ENCODE measurements at regions not wholly inside any gene's neighbourhood (a gene's known extent, or its start where the extent isn't known, plus 50 kb on each side); places are given as distances from the start of the nearest gene placed in this dataset.

GRCh38 chr2:134073023-134073422 lies 180.8 kb upstream of the MGAT5 start:
- H3K27me3 Mint-ChIP-seq (ENCODE audit: insufficient read depth) = peaks cover 16% of the 10 kb centered on the region
- no peak for TF ChIP-seq CTCF (IDR thresholded peaks at IDR 0.05)
- peaks cover 45% of the 10 kb centered on the region for H3K4me1 Mint-ChIP-seq (ENCODE audit: low read depth)
- H3K36me3 Mint-ChIP-seq (ENCODE audit: low read depth) = peaks cover 4% of the 10 kb centered on the region; the same call in 1 of the 2 replicates
- H3K4me3 Mint-ChIP-seq = no peak overlapping the region
- peaks cover 4% of the 10 kb centered on the region; the same call in 1 of the 2 replicates for H3K9me3 Mint-ChIP-seq
- no peak overlapping the region for H3K27ac Mint-ChIP-seq
- no peak for DNase-seq

GRCh38 chr2:134074619-134075018 lies 179.3 kb upstream of the MGAT5 start:
- H3K9me3 Mint-ChIP-seq = peaks cover 4% of the 10 kb centered on the region; the same call in 1 of the 2 replicates
- DNase-seq = no peak
- peaks cover 4% of the 10 kb centered on the region; the same call in 1 of the 2 replicates for H3K36me3 Mint-ChIP-seq (ENCODE audit: low read depth)
- H3K27me3 Mint-ChIP-seq (ENCODE audit: insufficient read depth) = peaks cover 18% of the 10 kb centered on the region
- no peak for TF ChIP-seq CTCF (IDR thresholded peaks at IDR 0.05)
- H3K27ac Mint-ChIP-seq = no peak overlapping the region
- H3K4me1 Mint-ChIP-seq (ENCODE audit: low read depth) = peaks cover 36% of the 10 kb centered on the region
- no peak overlapping the region for H3K4me3 Mint-ChIP-seq

GRCh38 chr2:134075204-134075603 lies 178.7 kb upstream of the MGAT5 start:
- Mint-ChIP-seq H3K9me3 (peaks cover 4% of the 10 kb centered on the region; the same call in 1 of the 2 replicates), H3K36me3 (ENCODE audit: low read depth) (peaks cover 4% of the 10 kb centered on the region; the same call in 1 of the 2 replicates), H3K27ac (no peak overlapping the region), H3K27me3 (ENCODE audit: insufficient read depth) (peaks cover 16% of the 10 kb centered on the region), H3K4me3 (no peak overlapping the region), H3K4me1 (ENCODE audit: low read depth) (peaks cover 32% of the 10 kb centered on the region)
- no peak for TF ChIP-seq CTCF (IDR thresholded peaks at IDR 0.05)
- no peak for DNase-seq

- Mint-ChIP-seq H3K4me3 (no peak overlapping the region), H3K9me3 (peaks cover 4% of the 10 kb centered on the region; the same call in 1 of the 2 replicates), H3K27ac (no peak overlapping the region), H3K4me1 (ENCODE audit: low read depth) (peaks cover 33% of the 10 kb centered on the region), H3K27me3 (ENCODE audit: insufficient read depth) (peaks cover 21% of the 10 kb centered on the region), H3K36me3 (ENCODE audit: low read depth) (peaks cover 4% of the 10 kb centered on the region; the same call in 1 of the 2 replicates)
- TF ChIP-seq CTCF (IDR thresholded peaks at IDR 0.05) = no peak
- DNase-seq = no peak
Measured at GRCh38 chr2:134078354-134078753, 175.5 kb upstream of the MGAT5 start.

GRCh38 chr2:134079373-134079772 lies 174.5 kb upstream of the MGAT5 start:
- H3K4me1 Mint-ChIP-seq (ENCODE audit: low read depth) = peaks cover 26% of the 10 kb centered on the region
- H3K27ac Mint-ChIP-seq = no peak overlapping the region
- no peak overlapping the region for H3K4me3 Mint-ChIP-seq
- peaks cover 4% of the 10 kb centered on the region; the same call in 1 of the 2 replicates for H3K9me3 Mint-ChIP-seq
- H3K36me3 Mint-ChIP-seq (ENCODE audit: low read depth) = peaks cover 4% of the 10 kb centered on the region; the same call in 1 of the 2 replicates
- no peak for TF ChIP-seq CTCF (IDR thresholded peaks at IDR 0.05)
- peaks cover 23% of the 10 kb centered on the region for H3K27me3 Mint-ChIP-seq (ENCODE audit: insufficient read depth)
- no peak for DNase-seq
